HG02852 (cell line): ENCODE measurements at regions not wholly inside any gene's neighbourhood (a gene's known extent, or its start where the extent isn't known, plus 50 kb on each side); places are given as distances from the start of the nearest gene placed in this dataset.
"Not testable (repeated sequence)": the region's sequence is repeated elsewhere in the genome, so short reads cannot be mapped to it uniquely, and the experiment has no call there.

ENCODE experiments used
- ATAC-seq: cut with Tn5 transposase; IDR thresholded peaks from one replicate; pipeline ENCODE4 v1.9.1; 2021; ENCODE audit warnings: mild to moderate bottlenecking, moderate library complexity; ENCODE audit not compliant: unreplicated experiment

- peak; percentile 44 for ATAC-seq
Measured at GRCh38 chrX:43345166-43345565, 310.9 kb upstream of the MAOA start.

GRCh38 chrX:43349363-43349762, 306.7 kb upstream of the MAOA start:
- peak; percentile 72 for ATAC-seq

- no peak for ATAC-seq
Measured at GRCh38 chrX:43350935-43351334, 305.2 kb upstream of the MAOA start.

- ATAC-seq: no peak
Measured at GRCh38 chrX:43357741-43358140, 298.4 kb upstream of the MAOA start.

GRCh38 chrX:43373032-43373431, 283.1 kb upstream of the MAOA start:
- ATAC-seq: no peak

- ATAC-seq: no peak
Measured at GRCh38 chrX:43375136-43375535, 281.0 kb upstream of the MAOA start.

- no peak for ATAC-seq
Measured at GRCh38 chrX:43380704-43381103, 275.4 kb upstream of the MAOA start.

GRCh38 chrX:43386875-43387274, 269.2 kb upstream of the MAOA start:
- no peak for ATAC-seq

- no peak for ATAC-seq
Measured at GRCh38 chrX:43405191-43405590, 250.9 kb upstream of the MAOA start.

- no peak for ATAC-seq
Measured at GRCh38 chrX:43423876-43424275, 232.2 kb upstream of the MAOA start.

GRCh38 chrX:43436517-43436916, 219.6 kb upstream of the MAOA start:
- ATAC-seq: no peak

GRCh38 chrX:43446752-43447151, 209.3 kb upstream of the MAOA start:
- no peak for ATAC-seq

GRCh38 chrX:43448688-43449087, 207.4 kb upstream of the MAOA start:
- ATAC-seq: no peak

GRCh38 chrX:43450355-43450754, 205.7 kb upstream of the MAOA start:
- no peak for ATAC-seq

- ATAC-seq: not testable (repeated sequence)
Measured at GRCh38 chrX:43451976-43452686, 204.0 kb upstream of the MAOA start.

- ATAC-seq: no peak
Measured at GRCh38 chrX:43456063-43456462, 200.0 kb upstream of the MAOA start.

- no peak for ATAC-seq
Measured at GRCh38 chrX:43456906-43457305, 199.2 kb upstream of the MAOA start.

GRCh38 chrX:43467608-43468234, 188.4 kb upstream of the MAOA start:
- no peak for ATAC-seq

GRCh38 chrX:43469391-43470054, 186.6 kb upstream of the MAOA start:
- ATAC-seq: no peak

- ATAC-seq: no peak
Measured at GRCh38 chrX:43474321-43474720, 181.8 kb upstream of the MAOA start.

GRCh38 chrX:43479070-43479469, 177.0 kb upstream of the MAOA start:
- ATAC-seq: no peak

GRCh38 chrX:43479850-43480249, 176.2 kb upstream of the MAOA start:
- ATAC-seq: no peak
